SH-SY5Y (cell line): ENCODE measurements at regions not wholly inside any gene's neighbourhood (a gene's known extent, or its start where the extent isn't known, plus 50 kb on each side); places are given as distances from the start of the nearest gene placed in this dataset.

Experiments
- GATA2 ChIP-seq: IDR thresholded peaks from 2 replicates; pipeline ENCODE4 v1.6.1; 2011; ENCODE audit warnings: mild to moderate bottlenecking, low read depth, low read length
- GATA3 ChIP-seq: IDR thresholded peaks from 2 replicates; pipeline ENCODE4 v1.6.1; 2011; ENCODE audit warnings: low read depth, mild to moderate bottlenecking, low read length, moderate library complexity

DNA sequence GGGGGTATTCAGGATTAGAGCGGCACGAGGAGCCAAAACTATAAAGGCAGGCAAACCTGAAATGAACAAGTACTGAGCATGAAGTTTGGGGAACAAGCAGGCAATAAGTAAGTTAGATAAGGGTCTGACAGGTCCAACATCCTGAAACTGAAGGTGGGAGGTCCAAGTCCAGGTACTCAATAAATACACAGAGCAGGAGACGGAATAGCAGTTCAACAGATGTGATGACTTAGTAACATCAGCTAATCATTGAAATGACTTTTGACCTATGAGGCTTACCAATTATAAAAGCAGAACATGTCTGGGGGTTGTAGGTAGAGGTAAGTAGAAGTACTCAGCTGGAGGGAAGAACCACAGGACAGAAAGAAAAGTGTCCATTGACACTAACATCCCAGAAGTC lies 132.8 kb upstream of the PDZRN3 start:
- TF ChIP-seq GATA2 (no peak), GATA3 (no peak)
